ENCODE measurements at regions not wholly inside any gene's neighbourhood (a gene's known extent, or its start where the extent isn't known, plus 50 kb on each side); places are given as distances from the start of the nearest gene placed in this dataset.
"Not testable (repeated sequence)": the region's sequence is repeated elsewhere in the genome, so short reads cannot be mapped to it uniquely, and the experiment has no call there.

- DNase-seq = not testable (repeated sequence)
These were observed 1099.1 kb downstream of the EPHA3 start for GRCh38 chr3:90206482-90206881.

- not testable (repeated sequence) for DNase-seq
These were observed 1100.1 kb downstream of the EPHA3 start for GRCh38 chr3:90207353-90208097.

- DNase-seq = no peak
These were observed 1114.5 kb downstream of the EPHA3 start for GRCh38 chr3:90221900-90222299.

- peak; percentile 1 for DNase-seq
These were observed 1134.1 kb downstream of the EPHA3 start for GRCh38 chr3:90241481-90241880.

- DNase-seq = no peak
These were observed 1145.7 kb downstream of the EPHA3 start for GRCh38 chr3:90253131-90253530.

- no peak for DNase-seq
These were observed 1154.3 kb downstream of the EPHA3 start for GRCh38 chr3:90261481-90262433.
